HG03575 (cell line): ENCODE measurements at regions not wholly inside any gene's neighbourhood (a gene's known extent, or its start where the extent isn't known, plus 50 kb on each side); places are given as distances from the start of the nearest gene placed in this dataset.
"Not testable (repeated sequence)": the region's sequence is repeated elsewhere in the genome, so short reads cannot be mapped to it uniquely, and the experiment has no call there.

Experiments used
- ATAC-seq: cut with Tn5 transposase; IDR thresholded peaks from one replicate; pipeline ENCODE4 v1.9.1; 2021; ENCODE audit not compliant: unreplicated experiment, insufficient number of reproducible peaks, low FRiP score; ENCODE audit errors: extremely low read depth

DNA sequence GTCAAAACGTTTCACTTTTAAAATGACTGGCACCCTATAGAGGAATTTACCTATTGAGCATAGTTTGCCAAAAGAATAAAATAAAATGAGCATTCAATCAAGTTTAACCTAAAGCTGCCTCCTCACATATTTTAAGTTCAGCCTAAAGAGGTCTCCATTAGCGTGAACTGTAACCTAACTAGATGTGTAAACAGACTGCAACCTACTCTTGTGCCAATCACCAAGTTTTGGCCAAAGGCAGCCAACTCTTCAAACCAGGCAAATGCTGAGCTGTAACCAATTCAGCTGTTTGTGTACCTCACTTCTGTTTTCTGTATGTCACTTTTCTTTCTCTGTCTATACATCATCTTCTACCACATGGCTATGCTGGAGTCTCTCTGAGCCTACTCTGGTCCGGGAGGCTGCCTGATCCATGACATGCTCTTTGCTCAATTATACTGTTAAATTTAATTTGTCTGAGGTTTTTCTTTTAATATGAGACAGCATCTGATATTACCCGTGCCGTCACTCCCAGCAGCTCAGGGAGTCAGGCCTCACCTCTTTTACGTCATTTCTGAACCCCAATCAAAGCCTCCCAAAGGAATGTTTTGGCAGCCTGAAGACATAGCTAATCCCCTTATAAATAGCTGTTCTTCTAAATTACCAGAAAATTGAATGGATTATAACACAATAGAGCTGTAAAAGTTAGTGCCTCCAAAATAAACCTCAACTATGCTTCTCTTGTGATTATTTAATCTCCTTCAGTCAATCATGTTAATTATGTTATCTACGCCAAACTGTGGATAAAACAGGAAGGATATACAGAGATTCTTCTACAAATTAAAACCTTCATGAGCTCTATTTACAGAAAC, 81.0 kb upstream of the NR5A2 start:
- ATAC-seq = no peak

DNA sequence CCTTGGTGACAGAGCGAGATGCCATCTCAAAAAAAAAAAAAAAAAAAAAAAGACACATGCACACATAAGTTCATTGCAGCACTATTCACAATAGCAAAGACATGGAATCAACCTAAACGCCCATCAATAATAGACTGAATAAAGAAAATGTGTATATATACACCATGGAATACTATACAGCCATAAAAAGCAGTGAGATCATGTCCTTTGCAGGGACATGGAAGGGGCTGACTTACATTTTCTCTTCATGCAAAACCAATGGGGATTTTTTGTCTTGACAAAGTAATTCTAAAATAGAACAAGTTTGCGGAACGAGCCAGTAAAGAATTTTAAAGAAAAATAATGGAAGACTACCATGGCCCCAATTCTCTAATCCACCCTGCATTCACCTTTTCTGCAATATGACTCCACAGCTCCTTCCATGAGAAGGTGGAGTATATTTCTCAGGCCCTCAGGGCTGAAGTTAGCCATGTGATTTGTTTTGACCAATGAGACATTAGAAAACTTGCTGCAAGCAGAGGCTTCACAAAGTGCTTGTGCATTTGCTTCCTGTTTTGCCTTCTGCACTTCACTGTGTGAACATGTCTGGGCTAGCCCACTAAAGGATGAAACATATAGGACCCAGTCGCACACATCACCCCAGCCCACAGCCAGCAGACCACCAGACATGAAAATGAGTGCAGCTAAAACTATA, 78.8 kb upstream of the NR5A2 start:
- no peak for ATAC-seq

DNA sequence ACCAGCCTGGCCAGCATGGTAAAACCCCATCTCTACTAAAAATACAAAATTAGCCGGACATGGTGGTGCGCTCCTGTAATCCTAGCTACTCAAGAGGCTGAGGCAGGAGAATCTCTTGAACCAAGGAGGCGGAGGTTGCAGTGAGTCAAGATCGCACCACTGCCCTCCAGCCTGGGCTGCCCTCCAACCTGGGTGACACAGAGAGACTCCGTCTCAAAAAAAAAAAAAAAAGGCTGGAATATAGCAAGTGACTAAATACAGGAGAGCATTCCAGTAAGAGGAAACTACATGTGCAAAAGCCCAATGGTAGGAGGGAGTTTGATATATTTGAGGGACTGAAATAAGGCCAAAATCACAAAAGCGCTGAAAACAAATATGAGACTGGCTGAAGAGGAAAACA, 76.5 kb upstream of the NR5A2 start:
- not testable (repeated sequence) for ATAC-seq

DNA sequence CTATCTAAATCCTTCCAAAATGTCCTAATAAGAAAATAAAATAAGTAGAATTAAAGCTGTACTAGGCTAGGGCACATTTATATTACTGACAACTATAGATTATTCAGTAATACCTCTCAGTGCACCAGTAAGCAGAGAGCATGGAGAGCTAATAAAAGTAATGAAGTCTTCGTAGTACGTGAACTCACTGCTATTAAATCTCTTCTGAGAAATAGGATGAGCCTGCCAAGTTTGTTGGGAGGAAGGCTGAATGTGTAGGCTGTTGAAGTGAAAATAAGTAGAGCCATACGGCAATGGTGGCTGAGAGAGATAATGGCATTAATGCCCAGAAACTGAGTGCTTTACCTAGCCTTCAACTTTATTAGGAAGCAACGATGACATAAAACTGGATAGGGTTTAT, 73.9 kb upstream of the NR5A2 start:
- no peak for ATAC-seq

DNA sequence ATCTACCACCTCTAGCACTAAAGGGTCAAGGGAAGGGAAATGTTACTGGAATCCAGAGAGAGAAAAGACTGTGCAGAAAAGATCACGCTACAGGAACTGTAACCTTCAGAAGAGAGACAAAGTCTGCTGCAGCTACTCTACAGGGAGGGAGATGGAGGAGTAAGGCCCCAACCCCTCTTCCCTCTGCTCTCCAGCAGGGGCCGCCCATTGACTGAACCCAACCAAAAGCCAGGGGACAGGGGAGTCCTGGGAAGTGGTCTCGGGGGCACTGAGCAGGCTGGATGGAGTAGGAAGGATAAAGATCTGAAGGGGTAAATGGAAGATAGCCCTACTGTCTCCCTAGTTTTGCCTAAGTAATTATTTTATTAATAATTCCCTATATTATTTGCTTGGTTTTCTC, 72.8 kb upstream of the NR5A2 start:
- no peak for ATAC-seq

DNA sequence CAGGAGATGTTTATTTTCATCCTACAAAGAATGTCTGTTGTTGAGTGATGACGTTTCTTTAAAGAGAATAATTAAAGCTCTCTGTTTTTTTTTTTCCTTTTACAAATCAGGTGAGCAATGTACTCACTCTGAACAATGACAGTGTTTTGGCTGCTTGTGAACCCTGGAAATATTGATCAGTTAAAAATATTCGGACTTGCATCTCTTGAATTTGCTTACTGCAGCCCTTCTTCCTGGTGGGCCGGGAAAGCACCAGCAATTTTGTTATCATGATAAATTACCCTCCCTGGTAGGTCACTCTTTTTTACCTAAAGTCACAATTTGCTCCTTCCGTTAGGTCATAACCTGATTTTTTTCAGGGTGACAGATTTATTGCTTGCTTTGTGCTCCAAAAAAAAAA, 72.3 kb upstream of the NR5A2 start:
- ATAC-seq = no peak

DNA sequence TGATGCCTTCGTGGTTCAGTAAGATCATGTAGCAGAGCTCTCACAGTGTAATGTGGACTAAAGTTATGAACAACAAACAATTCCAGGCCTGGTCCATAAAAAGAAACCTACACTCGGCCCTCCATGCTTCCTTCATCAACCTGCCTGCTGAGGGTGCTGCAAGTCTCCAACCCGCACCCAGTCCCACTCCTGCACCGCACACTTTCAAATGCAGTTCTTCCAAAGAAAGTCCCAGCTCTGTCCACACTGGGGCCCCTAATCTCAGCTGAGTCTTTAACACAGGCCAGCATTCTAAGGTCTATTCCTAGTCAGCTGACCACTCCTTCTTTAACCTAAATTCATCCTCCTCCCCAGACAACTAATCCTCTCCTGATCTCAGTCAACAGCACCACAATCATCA, 71.5 kb upstream of the NR5A2 start:
- ATAC-seq = no peak

DNA sequence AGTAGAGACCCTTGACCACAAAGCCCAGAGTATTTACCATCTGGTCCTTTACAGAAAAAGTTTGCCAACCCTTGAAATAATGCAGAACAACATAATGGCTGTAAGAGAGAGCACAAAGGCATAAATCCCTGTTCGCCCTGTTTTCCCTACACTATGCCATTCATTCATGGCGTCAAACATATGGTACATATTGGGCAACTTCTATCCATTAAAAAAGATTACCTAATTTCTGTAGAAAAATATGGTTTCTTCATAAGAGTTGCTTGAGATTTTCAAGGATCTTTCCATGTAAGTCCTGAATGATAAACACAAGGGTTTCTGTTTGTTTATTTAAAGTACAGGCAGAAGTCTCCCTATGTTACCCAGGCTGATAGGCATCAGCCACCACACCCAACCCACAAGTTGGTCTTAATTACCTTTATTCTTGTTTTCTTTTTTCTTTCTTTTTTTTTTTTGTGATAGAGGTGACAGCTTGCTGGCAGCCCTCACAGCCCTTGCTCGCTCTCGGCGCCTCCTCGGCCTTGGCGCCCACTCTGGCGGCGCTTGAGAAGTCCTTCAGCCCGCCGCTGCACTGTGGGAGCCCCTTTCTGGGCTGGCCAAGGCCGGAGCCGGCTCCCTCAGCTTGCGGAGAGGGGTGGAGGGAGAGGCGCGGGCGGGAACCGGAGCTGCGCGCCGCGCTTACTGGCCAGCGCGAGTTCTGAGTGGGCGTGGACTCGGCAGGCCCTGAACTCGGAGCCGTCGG, 68.3 kb upstream of the NR5A2 start:
- ATAC-seq = no peak

DNA sequence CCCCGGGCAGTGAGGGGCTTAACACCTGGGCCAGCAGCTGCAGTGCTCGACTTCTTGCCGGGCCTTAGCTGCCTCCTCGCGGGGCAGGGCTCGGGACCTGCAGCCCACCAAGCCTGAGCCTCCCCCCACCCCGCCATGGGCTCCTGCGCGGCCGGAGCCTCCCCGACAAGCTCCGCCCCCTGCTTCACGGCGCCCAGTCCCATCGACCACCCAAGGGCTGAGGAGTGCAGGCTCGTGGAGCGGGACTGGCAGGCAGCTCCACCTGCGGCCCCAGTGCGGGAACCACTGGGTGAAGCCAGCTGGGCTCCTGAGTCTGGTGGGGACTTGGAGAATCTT, 67.8 kb upstream of the NR5A2 start:
- no peak for ATAC-seq

DNA sequence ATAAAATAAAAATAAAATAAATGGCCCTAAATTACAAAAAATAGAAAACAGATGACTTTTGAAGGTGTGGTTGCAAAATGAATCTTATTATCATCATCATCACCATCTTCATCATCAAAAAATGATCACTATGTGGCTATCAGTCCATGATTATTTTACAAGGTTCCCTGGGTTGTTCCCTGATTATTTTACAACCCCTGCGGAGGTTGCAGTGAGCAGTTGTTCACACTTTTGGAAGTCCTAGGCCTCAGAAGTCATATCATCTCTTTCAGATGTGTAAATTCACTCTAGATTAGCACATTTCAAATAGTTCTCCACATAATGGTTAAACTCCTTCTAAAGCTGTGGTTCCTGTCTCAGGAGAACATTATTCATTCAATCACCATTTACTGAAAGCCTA, 57.4 kb upstream of the NR5A2 start:
- no peak for ATAC-seq

DNA sequence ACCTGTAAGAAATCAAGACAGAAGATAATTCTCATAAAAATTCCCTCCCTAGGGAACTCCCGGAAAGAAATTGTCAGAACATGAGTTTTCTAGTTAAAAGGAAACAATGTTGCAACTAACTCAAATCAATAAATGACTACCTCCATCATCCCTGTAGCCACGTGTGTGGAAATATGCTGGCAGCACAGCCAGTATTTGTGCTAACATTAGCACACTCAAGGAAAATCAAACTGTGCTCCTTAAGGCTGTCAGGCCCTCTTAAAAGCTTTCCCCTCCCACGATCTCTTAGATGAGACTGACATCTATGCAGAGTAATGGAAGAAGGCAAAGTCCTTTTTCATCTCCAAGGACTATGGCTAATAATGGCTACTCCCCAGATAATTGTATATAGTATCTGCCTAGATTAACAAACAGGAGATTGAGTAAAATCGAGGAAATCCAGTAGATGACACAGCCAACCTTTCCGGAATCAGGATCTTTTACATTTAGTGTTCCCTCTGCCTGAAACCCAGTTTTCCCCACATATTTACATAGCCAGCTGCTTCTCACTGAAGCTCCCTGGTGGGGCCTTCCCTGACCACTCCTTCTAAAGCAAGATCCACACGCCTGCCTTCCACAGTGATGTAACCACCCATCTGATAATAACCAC, 50.9 kb upstream of the NR5A2 start:
- no peak for ATAC-seq
